RWPE2 (cell line): ENCODE measurements at regions not wholly inside any gene's neighbourhood (a gene's known extent, or its start where the extent isn't known, plus 50 kb on each side); places are given as distances from the start of the nearest gene placed in this dataset.

Source experiments
- ATAC-seq: fragments of 200-7000 bp; cut with Tn5 transposase; 3 replicates; pipeline ENCODE4 v1.9.1; 2021; ENCODE audit warnings: low read depth
- DNase-seq: peaks from one replicate; pipeline ENCODE4 v3.0.0-alpha.2; 2020; ENCODE audit warnings: low spot score
- H3K27ac ChIP-seq: fragments of 450-650 bp; 2 replicates; pipeline ENCODE4 v1.5.1; 2017; ENCODE audit warnings: mild to moderate bottlenecking; ENCODE audit not compliant: poor library complexity, severe bottlenecking
- H3K27me3 ChIP-seq: fragments of 250-450 bp; sonication (Bioruptor Pico); 2 replicates; pipeline ENCODE4 v1.5.1; 2021; ENCODE audit warnings: mild to moderate bottlenecking, moderate library complexity; ENCODE audit not compliant: insufficient read depth, poor library complexity, severe bottlenecking
- H3K36me3 ChIP-seq: fragments of 250-450 bp; sonication (Bioruptor Pico); 2 replicates; pipeline ENCODE4 v1.5.1; 2020; ENCODE audit warnings: low read depth, mild to moderate bottlenecking, moderate library complexity
- H3K4me1 ChIP-seq: fragments of 250-450 bp; sonication (Bioruptor Pico); 2 replicates; pipeline ENCODE4 v1.5.1; 2021; ENCODE audit warnings: mild to moderate bottlenecking, moderate library complexity; ENCODE audit not compliant: insufficient read depth, poor library complexity, severe bottlenecking
- H3K4me3 ChIP-seq: fragments of 250-450 bp; sonication (Bioruptor Pico); 2 replicates; pipeline ENCODE4 v1.5.1; 2021; ENCODE audit warnings: mild to moderate bottlenecking, moderate library complexity; ENCODE audit not compliant: severe bottlenecking
- H3K9me3 ChIP-seq: fragments of 250-450 bp; sonication (Bioruptor Pico); 2 replicates; pipeline ENCODE4 v1.5.1; 2021; ENCODE audit warnings: mild to moderate bottlenecking, moderate library complexity; ENCODE audit not compliant: severe bottlenecking
- TF ChIP-seq, protein P1 (sequence below): fragments of 450-650 bp; IDR thresholded peaks from one replicate; pipeline ENCODE4 v1.5.1; 2017; ENCODE audit warnings: mild to moderate bottlenecking, moderate library complexity; ENCODE audit not compliant: poor library complexity, severe bottlenecking

DNA sequence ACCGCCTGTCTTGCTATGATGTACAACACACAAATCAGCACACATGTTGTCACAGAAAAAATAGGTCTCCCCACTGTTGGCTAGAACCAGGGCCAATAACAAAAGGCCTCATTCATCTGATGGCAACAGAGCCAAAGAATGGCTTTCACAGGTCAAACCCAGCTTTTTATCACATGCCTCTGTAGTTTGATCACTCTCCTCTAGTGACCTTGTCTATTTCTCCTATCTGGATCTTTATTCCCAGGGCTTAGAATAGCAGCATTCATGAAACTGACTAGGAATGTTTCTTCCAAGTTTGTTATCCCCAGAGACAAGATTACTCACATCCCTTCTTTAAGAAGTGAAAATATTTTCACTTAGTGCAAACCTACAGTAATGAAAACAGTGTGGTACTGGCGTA lies 285.8 kb upstream of the GYPC start:
- Histone ChIP-seq H3K9me3 (no peaks in the 10 kb centered on the region), H3K4me1 (no peaks in the 10 kb centered on the region), H3K36me3 (no peaks in the 10 kb centered on the region), H3K27me3 (no peaks in the 10 kb centered on the region), H3K4me3 (no peak overlapping the region), H3K27ac (no peak overlapping the region)
- TF ChIP-seq, protein P1, sequence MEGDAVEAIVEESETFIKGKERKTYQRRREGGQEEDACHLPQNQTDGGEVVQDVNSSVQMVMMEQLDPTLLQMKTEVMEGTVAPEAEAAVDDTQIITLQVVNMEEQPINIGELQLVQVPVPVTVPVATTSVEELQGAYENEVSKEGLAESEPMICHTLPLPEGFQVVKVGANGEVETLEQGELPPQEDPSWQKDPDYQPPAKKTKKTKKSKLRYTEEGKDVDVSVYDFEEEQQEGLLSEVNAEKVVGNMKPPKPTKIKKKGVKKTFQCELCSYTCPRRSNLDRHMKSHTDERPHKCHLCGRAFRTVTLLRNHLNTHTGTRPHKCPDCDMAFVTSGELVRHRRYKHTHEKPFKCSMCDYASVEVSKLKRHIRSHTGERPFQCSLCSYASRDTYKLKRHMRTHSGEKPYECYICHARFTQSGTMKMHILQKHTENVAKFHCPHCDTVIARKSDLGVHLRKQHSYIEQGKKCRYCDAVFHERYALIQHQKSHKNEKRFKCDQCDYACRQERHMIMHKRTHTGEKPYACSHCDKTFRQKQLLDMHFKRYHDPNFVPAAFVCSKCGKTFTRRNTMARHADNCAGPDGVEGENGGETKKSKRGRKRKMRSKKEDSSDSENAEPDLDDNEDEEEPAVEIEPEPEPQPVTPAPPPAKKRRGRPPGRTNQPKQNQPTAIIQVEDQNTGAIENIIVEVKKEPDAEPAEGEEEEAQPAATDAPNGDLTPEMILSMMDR = no peak
- DNase-seq = no peak
- ATAC-seq = no peak

DNA sequence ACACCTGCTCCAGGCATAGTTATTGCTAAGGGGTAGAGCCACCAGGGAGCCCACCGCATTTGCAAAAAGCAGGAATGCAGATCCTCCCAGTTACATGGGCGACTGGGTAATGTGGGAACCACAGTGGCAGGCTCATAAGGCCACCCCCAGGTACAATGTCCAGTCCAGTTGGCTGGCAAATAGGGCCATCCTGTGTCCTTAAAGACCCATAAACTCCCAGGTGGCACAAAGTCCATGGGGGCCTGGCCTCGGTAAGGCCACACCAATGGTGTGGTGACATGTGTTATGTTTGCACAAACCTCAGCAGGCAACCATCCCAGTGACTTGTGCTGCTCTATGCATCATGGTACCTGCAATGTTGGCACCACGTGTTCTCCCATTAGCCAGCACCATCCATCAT lies 283.6 kb upstream of the GYPC start:
- no peak for ATAC-seq
- Histone ChIP-seq H3K27me3 (no peaks in the 10 kb centered on the region), H3K36me3 (no peaks in the 10 kb centered on the region), H3K27ac (no peak overlapping the region), H3K9me3 (no peaks in the 10 kb centered on the region), H3K4me1 (no peaks in the 10 kb centered on the region), H3K4me3 (no peak overlapping the region)
- TF ChIP-seq, protein P1 = no peak
- DNase-seq = no peak

DNA sequence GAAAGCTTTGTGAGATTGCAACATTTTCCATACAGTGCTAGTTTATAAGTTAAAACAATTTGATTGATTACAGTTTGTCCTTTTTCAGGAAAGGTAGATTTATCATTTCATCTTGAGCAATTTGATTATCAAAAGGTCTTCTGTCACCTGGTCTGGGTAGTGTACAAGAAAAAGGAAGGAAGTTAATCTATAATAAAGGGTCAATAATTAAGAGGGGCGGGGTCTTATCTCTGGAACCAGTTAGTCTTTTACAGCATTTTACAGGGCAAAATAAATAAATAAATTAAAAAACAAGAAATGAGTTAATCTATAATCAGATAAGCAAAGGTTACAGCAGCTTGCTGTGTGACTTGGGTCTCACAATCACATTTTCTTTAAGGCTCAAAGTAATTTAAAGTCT lies 277.8 kb upstream of the GYPC start:
- ATAC-seq (no peak), DNase-seq (no peak)
- TF ChIP-seq, protein P1 = no peak
- Histone ChIP-seq H3K27me3 (peaks cover 8% of the 10 kb centered on the region), H3K36me3 (no peaks in the 10 kb centered on the region), H3K27ac (no peak overlapping the region), H3K4me3 (no peak overlapping the region), H3K4me1 (no peaks in the 10 kb centered on the region), H3K9me3 (no peaks in the 10 kb centered on the region)

DNA sequence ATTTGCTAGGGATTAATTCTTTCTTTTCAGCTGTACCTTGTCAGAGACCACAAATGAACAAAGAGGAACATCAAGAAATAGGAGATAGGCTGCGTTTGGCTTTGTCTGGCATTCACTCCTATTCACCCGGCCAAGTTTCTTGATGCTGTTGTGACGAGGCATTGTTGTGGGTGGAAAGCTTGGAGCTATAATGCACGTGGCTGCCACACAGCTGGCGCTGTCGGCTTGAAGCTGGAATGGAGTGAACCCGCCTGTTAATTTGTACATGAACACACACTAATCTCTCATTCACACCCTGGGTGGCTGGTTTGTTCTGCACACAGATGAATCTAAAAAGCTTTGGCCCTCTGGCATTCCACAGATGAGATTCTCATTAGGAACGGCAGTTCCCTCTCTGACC lies 274.9 kb upstream of the GYPC start:
- Histone ChIP-seq H3K27me3 (peaks cover 8% of the 10 kb centered on the region), H3K36me3 (no peaks in the 10 kb centered on the region), H3K4me1 (no peaks in the 10 kb centered on the region), H3K27ac (no peak overlapping the region), H3K9me3 (no peaks in the 10 kb centered on the region), H3K4me3 (no peak overlapping the region)
- no peak for ATAC-seq
- TF ChIP-seq, protein P1 = no peak
- DNase-seq = no peak

DNA sequence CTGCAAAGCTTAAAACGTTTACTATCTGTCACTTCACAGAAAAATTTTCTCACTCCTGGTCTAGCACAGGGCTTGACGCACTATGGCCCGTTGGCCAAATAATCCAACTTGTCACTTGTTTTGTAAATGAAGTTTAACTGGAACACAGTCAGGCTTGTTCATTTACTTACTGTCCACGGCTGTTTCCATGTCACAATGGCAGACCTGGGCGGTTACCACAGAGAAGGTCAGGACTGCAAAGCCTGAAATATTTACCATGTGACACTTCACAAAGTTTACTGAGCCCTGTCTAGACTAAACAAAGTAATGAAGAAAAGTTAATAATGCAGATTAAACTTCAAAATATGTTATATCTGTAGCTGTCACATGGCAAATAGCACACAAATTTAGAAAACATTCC lies 273.0 kb upstream of the GYPC start:
- Histone ChIP-seq H3K9me3 (no peaks in the 10 kb centered on the region), H3K27me3 (peaks cover 3% of the 10 kb centered on the region), H3K4me3 (no peak overlapping the region), H3K4me1 (no peaks in the 10 kb centered on the region), H3K36me3 (no peaks in the 10 kb centered on the region), H3K27ac (no peak overlapping the region)
- no peak for ATAC-seq
- no peak for DNase-seq
- TF ChIP-seq, protein P1 = no peak
